Gastrocnemius medialis (tissue), 4 donors: ENCODE measurements at regions not wholly inside any gene's neighbourhood (a gene's known extent, or its start where the extent isn't known, plus 50 kb on each side); places are given as distances from the start of the nearest gene placed in this dataset.

ENCODE experiments used
- CTCF ChIP-seq, 5 experiments: fragments of 450-650 bp in 3 of 5; fragments of 200-600 bp in 2 of 5; sonication (generic) in 2 of 5; IDR thresholded peaks in 4 of 5; conservative IDR thresholded peaks in 1 of 5; 1 replicate in 4 of 5; 2 replicates in 1 of 5; pipeline ENCODE4 v1.5.1; 2016 to 2019; ENCODE audit warnings: antibody characterized with exemption in 5 of 5, mild to moderate bottlenecking in 3 of 5, moderate library complexity in 3 of 5
- POLR2A ChIP-seq, 2 donors: fragments of 450-650 bp; IDR thresholded peaks; one replicate each; pipeline ENCODE4 v1.6.1; 2017; ENCODE audit warnings: antibody characterized with exemption in 2 of 2, mild to moderate bottlenecking in 2 of 2, moderate library complexity in 2 of 2

DNA sequence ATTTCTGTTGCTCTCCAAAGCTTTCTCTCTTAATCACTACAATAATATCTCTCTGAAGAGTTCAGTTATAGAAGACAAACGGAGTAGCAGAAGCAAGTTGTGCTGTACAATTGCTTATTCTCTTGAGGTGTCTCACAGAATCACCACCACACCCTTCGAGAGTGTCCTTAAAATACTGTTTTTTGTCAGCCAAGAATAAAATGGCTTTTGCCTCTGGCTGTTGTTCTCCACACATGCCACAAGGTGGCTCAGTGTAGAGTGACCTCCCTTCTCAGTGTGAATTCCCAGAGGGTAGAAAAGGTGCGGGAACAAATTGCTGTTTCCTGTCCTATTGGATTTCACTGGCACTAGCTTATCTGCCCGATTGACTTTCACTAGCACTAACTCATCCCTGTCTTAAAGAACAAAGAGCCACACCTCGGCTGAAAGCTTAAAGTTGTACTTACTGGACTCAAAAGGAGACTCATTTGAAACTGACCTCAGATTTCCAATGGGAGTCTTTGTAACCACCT is 134.2 kb upstream of the SATB1 start:
- TF ChIP-seq CTCF (IDR thresholded peaks at IDR 0.05 in 4 of 5, conservative IDR thresholded peaks at IDR 0.05 in 1 of 5) (peak in 4 of 5 experiments; percentile 27 to 46 (median 32)), POLR2A (IDR thresholded peaks at IDR 0.05) (no peak)
